ENCODE measurements at regions not wholly inside any gene's neighbourhood (a gene's known extent, or its start where the extent isn't known, plus 50 kb on each side); places are given as distances from the start of the nearest gene placed in this dataset.

GRCh38 chr9:109935406-109936087, 155.5 kb downstream of the PALM2AKAP2 start:
- no peak for TF ChIP-seq ZNF274 (IDR thresholded peaks at IDR 0.05; ENCODE audit: low read depth, low read length)
- H3K4me3 ChIP-seq (ENCODE audit: low read length) = no peak overlapping the region

- no peak for TF ChIP-seq ZNF274 (IDR thresholded peaks at IDR 0.05; ENCODE audit: low read depth, low read length)
These were observed 158.0 kb downstream of the PALM2AKAP2 start for GRCh38 chr9:109937861-109938453.

GRCh38 chr9:109939698-109940342, 159.8 kb downstream of the PALM2AKAP2 start:
- no peak for TF ChIP-seq ZNF274 (IDR thresholded peaks at IDR 0.05; ENCODE audit: low read depth, low read length)

More at GRCh38 chr9:109937861-109938453, 158.0 kb downstream of the PALM2AKAP2 start:
- no peak overlapping the region for H3K4me3 ChIP-seq (ENCODE audit: low read length)

DNA sequence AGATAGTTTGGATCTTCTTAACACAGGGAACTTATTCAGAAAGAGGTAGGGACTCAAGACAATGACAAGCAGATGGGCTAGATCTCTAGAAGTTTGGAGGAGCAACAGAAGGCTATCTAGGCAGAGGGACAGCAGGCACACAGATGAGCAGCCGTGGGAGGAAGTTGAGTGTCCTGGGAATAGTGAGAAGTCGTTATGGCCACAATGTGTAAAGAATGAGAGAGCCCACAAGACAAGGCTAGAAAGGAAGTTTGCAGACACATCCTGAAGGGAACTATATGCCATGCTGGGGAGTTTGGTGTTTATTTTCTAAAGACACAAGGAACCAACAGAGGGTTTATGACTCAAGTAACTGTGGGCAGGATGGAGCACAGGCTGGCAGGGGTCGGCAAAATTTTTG, 160.6 kb downstream of the PALM2AKAP2 start:
- no peak overlapping the region for H3K4me3 ChIP-seq (ENCODE audit: low read length)
- TF ChIP-seq ZNF274 (IDR thresholded peaks at IDR 0.05; ENCODE audit: low read depth, low read length) = no peak

More at GRCh38 chr9:109939698-109940342, 159.8 kb downstream of the PALM2AKAP2 start:
- H3K4me3 ChIP-seq (ENCODE audit: low read length) = no peak overlapping the region

GRCh38 chr9:109941771-109942170, 161.8 kb downstream of the PALM2AKAP2 start:
- TF ChIP-seq ZNF274 (IDR thresholded peaks at IDR 0.05; ENCODE audit: low read depth, low read length) = no peak
- no peak overlapping the region for H3K4me3 ChIP-seq (ENCODE audit: low read length)

- TF ChIP-seq ZNF274 (IDR thresholded peaks at IDR 0.05; ENCODE audit: low read depth, low read length) = no peak
- no peak overlapping the region for H3K4me3 ChIP-seq (ENCODE audit: low read length)
These were observed 165.6 kb downstream of the PALM2AKAP2 start for GRCh38 chr9:109945573-109945972.

DNA sequence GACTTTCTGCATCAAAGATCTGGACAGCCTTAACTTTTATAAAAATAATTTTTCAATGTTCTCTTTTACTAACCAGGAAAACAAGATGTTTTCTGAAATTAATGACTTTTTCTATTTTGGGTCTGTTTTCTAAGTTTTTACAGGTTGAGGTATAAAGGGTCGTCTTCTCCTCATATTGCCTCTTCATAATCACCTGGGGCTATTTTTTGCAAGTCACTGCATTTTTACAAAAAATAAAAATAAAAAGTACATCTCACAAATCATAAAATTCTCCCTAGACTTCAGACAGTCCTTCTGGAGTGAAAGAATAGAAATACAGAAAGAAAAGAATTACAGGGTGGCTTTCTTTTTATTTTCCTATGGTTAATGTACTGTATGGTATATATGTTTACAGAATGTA, 168.5 kb downstream of the PALM2AKAP2 start:
- no peak for TF ChIP-seq ZNF274 (IDR thresholded peaks at IDR 0.05; ENCODE audit: low read depth, low read length)
- no peak overlapping the region for H3K4me3 ChIP-seq (ENCODE audit: low read length)

- no peak overlapping the region for H3K4me3 ChIP-seq (ENCODE audit: low read length)
- no peak for TF ChIP-seq ZNF274 (IDR thresholded peaks at IDR 0.05; ENCODE audit: low read depth, low read length)
These were observed 170.9 kb downstream of the PALM2AKAP2 start for GRCh38 chr9:109950710-109951443.

- no peak overlapping the region for H3K4me3 ChIP-seq (ENCODE audit: low read length)
- TF ChIP-seq ZNF274 (IDR thresholded peaks at IDR 0.05; ENCODE audit: low read depth, low read length) = no peak
These were observed 173.3 kb downstream of the PALM2AKAP2 start for GRCh38 chr9:109953300-109953699.

DNA sequence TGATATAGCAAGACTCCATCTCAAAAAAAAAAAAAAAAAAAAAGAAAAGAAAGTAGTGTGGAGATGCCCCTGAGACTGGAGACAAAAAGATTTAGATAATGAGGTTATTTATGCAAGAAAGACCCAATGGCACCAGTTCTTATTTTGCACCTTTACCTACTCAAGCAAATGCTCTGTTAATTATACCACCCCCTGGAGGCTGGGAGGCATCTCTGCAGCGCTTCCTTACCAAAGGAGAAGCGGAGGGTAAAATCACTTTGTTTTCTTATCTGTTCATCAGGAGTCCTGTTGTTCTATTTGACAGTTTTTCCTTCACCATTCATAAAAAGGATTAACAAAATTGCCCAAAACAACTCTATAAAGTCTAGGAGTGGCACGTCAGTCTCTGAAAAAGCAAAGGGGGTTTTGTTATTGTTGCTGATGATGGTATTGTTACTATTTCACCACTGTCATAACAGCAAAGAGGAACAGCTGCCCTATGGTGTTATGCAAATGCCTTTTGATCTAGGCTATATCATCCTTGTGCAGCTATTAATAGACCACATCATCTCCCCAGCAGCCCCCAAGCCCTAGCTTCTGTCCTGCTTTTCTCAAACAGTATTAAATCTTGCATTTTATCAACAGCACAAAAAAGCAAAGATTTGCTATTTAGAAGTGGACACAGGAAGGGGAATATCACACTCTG, 174.0 kb downstream of the PALM2AKAP2 start:
- no peak overlapping the region for H3K4me3 ChIP-seq (ENCODE audit: low read length)

GRCh38 chr9:109956717-109957440, 176.9 kb downstream of the PALM2AKAP2 start:
- TF ChIP-seq ZNF274 (IDR thresholded peaks at IDR 0.05; ENCODE audit: low read depth, low read length) = no peak
- H3K4me3 ChIP-seq (ENCODE audit: low read length) = no peak overlapping the region

More for the DNA sequence above, 174.0 kb downstream of the PALM2AKAP2 start:
- no peak for TF ChIP-seq ZNF274 (IDR thresholded peaks at IDR 0.05; ENCODE audit: low read depth, low read length)

DNA sequence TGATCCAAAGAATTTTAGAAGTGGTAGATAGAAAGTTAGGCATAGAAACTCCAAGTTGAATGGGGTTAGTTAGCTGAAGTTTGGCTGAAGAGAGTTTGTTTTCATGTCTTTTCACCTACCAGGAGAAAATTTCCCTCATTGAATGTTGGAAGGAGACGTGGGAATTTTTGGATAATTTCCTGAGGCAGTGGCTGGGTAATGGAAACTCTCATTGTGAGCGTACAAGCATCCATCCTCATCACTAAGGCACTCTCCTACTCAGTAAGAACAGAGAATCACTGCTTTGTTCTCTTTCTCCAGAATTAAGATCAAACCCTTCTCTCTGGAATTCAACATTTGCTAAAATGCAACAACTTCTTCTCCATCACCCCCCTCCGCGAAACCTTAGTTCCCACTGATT, 179.7 kb downstream of the PALM2AKAP2 start:
- H3K4me3 ChIP-seq (ENCODE audit: low read length) = no peak overlapping the region
- TF ChIP-seq ZNF274 (IDR thresholded peaks at IDR 0.05; ENCODE audit: low read depth, low read length) = no peak

DNA sequence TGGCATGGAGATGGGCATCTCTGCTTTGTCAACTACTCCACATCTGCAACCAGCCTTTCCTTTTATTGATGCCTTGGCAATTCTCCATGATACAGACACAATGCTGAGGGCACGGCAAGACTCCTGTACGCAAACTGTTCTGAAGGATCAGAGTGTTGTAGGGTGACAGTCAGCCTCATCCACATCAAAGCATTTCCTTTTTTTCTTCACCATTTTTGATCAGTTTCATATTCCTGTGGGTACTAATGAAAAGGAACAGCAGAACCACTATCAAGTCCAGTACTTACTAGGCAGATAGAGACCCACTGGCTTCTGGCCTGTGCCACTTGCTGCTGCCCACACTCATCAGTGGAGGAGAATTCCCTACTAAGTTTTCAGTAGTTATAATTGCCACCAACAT, 181.6 kb downstream of the PALM2AKAP2 start:
- no peak overlapping the region for H3K4me3 ChIP-seq (ENCODE audit: low read length)
- TF ChIP-seq ZNF274 (IDR thresholded peaks at IDR 0.05; ENCODE audit: low read depth, low read length) = no peak

Data from GM08714 (cell line).